Small intestine (tissue), 7 donors: ENCODE measurements at regions not wholly inside any gene's neighbourhood (a gene's known extent, or its start where the extent isn't known, plus 50 kb on each side); places are given as distances from the start of the nearest gene placed in this dataset.
A peak's percentile ranks its signal among the peaks of the same experiment; 100 is the strongest.

Experiments used
- DNase-seq, 2 donors: peaks; one replicate each; pipeline versions ENCODE4 v3.0.0 to v3.0.0-alpha.2; 2013
- FAIRE-seq: peaks from 2 replicates; lab custom pipeline; 2012; peaks lifted over from hg19 to GRCh38; lab: Jason Lieb, UNC
- H3K27ac ChIP-seq, 3 donors: one replicate each; pipeline ENCODE4 v1.5.1; 2013; ENCODE audit warnings: low read length in 2 of 3, mild to moderate bottlenecking in 2 of 3, control low read depth in 1 of 3, inconsistent platforms in 1 of 3, low read depth in 1 of 3, moderate library complexity in 1 of 3
- H3K27me3 ChIP-seq, 3 donors: one replicate each; pipeline ENCODE4 v1.6.1; 2013; ENCODE audit warnings: low read length in 3 of 3, inconsistent platforms in 1 of 3; ENCODE audit not compliant: control insufficient read depth in 3 of 3, insufficient read depth in 3 of 3
- H3K36me3 ChIP-seq, 3 donors: one replicate each; pipeline ENCODE4 v1.6.1; 2013; ENCODE audit warnings: low read length in 3 of 3, inconsistent platforms in 1 of 3, low read depth in 1 of 3, mild to moderate bottlenecking in 1 of 3, moderate library complexity in 1 of 3; ENCODE audit not compliant: control insufficient read depth in 3 of 3, insufficient read depth in 2 of 3
- H3K4me1 ChIP-seq, 3 donors: one replicate each; pipeline ENCODE4 v1.6.1; 2013; ENCODE audit warnings: low read length in 2 of 3, inconsistent platforms in 1 of 3, low read depth in 1 of 3, mild to moderate bottlenecking in 1 of 3, moderate library complexity in 1 of 3; ENCODE audit not compliant: control insufficient read depth in 3 of 3, insufficient read depth in 2 of 3
- H3K4me3 ChIP-seq, 3 donors: one replicate each; pipeline ENCODE4 v1.5.1; 2013; ENCODE audit warnings: low read length in 3 of 3, control low read depth in 1 of 3, inconsistent platforms in 1 of 3, low read depth in 1 of 3, mild to moderate bottlenecking in 1 of 3, moderate library complexity in 1 of 3
- H3K9me3 ChIP-seq, 2 donors: one replicate each; pipeline ENCODE4 v1.6.1; 2013; ENCODE audit warnings: low read depth in 1 of 2, low read length in 1 of 2; ENCODE audit not compliant: control insufficient read depth in 2 of 2, insufficient read depth in 1 of 2
- WGBS, 3 donors: extraction: QIAGEN DNeasy Blood & Tissue Kit; methylation state at CpG; one replicate each; pipeline ENCODE4 v1.1.7; 2013; 5-methylcytosine and 5-hydroxymethylcytosine counted together
- donor health status: healthy with polysubstance abuse.
- donor health status: control.
- donor health status: control.
- donor health status: Bipolar disorder and iron deficiency.
- donor health status: healthy.

DNA sequence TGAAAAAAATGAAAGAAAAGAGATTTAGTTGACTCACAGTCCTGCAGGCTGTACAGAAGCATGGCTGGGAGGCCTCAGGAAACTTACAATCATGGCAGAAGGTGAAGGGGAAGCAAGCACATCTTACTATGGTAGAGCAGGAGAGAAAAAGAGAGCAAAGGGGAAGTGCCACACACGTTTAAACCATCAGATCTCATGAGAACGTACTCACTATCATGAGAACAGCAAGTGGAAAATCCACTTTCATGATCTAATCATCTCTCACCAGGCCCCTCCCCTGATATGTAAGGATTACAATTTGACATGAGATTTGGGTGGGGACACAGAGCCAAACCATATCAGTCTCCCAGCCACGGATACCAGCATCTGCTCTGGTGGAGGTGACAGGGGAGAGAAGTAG, 50.8 kb upstream of the CPOX start:
- no peak for FAIRE-seq
- WGBS, 3 donors = 65 to 78% (median 71%) methylated on average over 3 of the region's 3 CpGs

DNA sequence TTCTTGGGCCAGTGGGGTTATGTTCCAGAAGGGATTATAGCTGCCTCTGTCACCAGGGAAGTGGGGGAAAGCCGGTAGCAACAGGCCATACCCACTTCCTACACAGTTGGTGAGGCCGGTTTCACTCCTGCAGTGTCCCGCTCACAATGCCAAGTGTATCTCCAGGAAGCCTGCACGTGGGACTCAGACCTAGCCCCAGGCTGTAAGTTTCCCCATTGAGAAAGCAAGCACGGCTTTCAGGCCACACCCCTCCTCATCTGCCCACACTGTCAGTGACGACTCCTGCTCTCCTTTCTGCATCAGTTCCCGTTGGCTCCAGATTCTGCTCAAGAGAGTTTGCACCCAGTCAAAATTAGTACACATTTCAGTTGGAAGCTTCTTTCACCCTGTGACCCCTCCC, 51.6 kb upstream of the CPOX start:
- H3K4me1 ChIP-seq = no peaks in the 10 kb centered on the region
- H3K27me3 ChIP-seq = no peaks in the 10 kb centered on the region
- H3K27ac ChIP-seq = no peak overlapping the region
- FAIRE-seq (no peak), DNase-seq (no peak)
- WGBS, 3 donors = 75 to 80% (median 79%) methylated on average over 7 of the region's 7 CpGs
- no peak overlapping the region for H3K4me3 ChIP-seq
- H3K36me3 ChIP-seq = no peaks in the 10 kb centered on the region
- no peaks in the 10 kb centered on the region for H3K9me3 ChIP-seq

More for the DNA sequence above, 50.8 kb upstream of the CPOX start:
- Histone ChIP-seq H3K4me1 (no peaks in the 10 kb centered on the region), H3K27me3 (no peaks in the 10 kb centered on the region), H3K4me3 (no peak overlapping the region), H3K9me3 (no peaks in the 10 kb centered on the region), H3K27ac (no peak overlapping the region), H3K36me3 (no peaks in the 10 kb centered on the region)
- DNase-seq = no peak

DNA sequence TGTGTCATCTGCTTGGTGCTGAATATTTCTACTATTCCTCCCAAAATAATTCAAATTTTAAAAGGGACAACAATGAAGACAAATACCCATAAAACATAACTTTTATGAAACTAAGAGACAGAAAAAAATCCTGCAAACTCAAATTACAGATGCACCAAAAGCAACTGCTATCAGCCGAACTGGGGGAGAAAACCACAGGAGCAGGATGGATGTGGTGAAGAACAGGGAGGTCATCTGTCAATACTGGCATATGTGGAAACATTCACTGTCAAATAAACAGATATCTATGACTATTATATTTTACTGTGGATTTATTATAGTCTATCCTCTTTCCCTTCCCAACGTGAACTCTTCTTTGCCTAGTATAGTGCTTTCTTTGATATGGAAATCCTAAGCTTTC, 53.3 kb upstream of the CPOX start:
- no peak for FAIRE-seq
- peaks cover 0 to 6% (median 0%) of the 10 kb centered on the region in 3 donors for H3K4me1 ChIP-seq
- no peaks in the 10 kb centered on the region for H3K36me3 ChIP-seq
- H3K9me3 ChIP-seq = no peaks in the 10 kb centered on the region
- H3K27ac ChIP-seq = no peak overlapping the region
- WGBS, 3 donors = 60 to 79% (median 66%) methylated on average over 2 of the region's 2 CpGs
- H3K27me3 ChIP-seq = no peaks in the 10 kb centered on the region
- H3K4me3 ChIP-seq = no peak overlapping the region
- DNase-seq = no peak

DNA sequence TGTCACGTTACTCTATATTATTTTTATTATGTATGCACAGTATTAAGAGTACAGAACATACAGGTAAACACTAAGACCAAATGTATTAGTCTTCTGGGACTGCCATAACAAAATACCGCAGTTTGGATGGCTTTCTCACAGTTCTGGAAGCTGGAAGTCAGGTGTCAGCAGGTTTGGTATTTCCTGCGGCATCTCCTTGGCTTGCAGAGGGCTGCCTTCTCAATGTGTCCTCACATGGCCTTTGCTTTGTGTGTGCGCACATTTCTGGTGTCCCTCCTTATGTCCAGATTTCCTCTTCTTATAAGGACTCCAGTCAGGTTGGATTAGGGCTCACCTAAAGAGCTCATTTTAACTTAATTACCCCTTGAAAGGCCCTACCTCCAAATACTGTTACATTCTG, 53.8 kb upstream of the CPOX start:
- no peaks in the 10 kb centered on the region for H3K36me3 ChIP-seq
- FAIRE-seq (no peak), DNase-seq (no peak)
- no peaks in the 10 kb centered on the region for H3K9me3 ChIP-seq
- H3K4me3 ChIP-seq = no peak overlapping the region
- WGBS, 3 donors = 67 to 83% (median 74%) methylated on average over 4 of the region's 4 CpGs
- peaks cover 0 to 7% (median 0%) of the 10 kb centered on the region in 3 donors for H3K4me1 ChIP-seq
- no peaks in the 10 kb centered on the region for H3K27me3 ChIP-seq
- no peak overlapping the region for H3K27ac ChIP-seq

DNA sequence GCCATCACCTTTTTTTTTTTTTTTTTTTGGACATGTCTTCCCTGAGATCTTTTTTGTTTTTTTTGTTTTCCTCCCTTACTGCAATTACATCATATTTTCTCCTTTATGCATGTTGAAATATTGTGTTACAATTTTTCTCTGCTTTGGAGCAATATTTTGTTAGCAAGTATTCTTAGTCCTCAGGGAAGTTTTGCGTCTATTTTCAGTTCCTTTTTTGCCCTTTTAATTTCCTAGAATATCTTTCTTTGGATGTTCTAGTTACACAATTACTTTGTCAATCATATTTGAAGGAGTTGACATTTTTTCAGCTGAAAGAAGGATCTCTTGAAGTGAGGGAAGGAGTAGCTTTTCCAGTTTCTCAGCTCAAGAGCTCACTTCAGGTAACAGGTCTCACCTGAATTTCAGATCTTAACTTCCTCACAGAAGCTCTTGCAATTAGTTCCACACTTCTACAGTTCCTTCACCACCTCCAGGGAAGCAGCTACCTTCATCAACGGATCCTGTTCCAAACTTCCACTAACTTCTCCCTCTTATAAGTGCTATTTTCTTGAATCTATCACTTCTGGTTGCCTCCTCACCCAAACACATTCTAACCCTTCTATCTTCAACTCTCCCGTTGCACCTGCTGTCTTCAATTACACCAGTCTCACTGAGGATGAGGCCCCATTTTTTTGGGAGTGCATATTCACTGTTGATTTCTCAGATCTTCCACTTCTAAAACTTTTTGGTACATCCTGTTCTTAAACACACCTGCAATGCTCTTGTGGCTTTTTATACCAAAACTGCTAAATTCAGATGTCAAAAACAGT, 57.8 kb upstream of the CPOX start:
- WGBS, 3 donors = 64 to 73% (median 70%) methylated on average over 3 of the region's 3 CpGs
- no peaks in the 10 kb centered on the region for H3K36me3 ChIP-seq
- H3K4me3 ChIP-seq = no peak overlapping the region
- no peaks in the 10 kb centered on the region for H3K27me3 ChIP-seq
- no peak for FAIRE-seq
- peaks cover 0 to 7% (median 0%) of the 10 kb centered on the region in 3 donors for H3K4me1 ChIP-seq
- H3K27ac ChIP-seq = no peak overlapping the region
- H3K9me3 ChIP-seq = no peaks in the 10 kb centered on the region
- DNase-seq = no peak

DNA sequence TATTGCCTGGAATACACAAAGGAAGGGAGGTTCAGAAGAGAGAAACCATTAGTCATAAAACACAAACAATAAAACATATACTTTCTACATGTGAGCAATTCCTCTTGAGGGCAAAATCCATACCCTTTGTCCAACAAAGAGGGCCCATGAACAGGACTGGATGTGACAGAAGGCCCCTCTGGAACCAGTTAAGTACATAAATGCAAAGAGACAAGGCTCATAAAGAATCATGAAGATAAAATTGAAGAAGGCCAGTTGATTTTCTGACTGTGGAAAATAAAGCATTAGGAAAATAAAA, 58.3 kb upstream of the CPOX start:
- H3K4me1 ChIP-seq = peaks cover 0 to 7% (median 0%) of the 10 kb centered on the region in 3 donors
- H3K27me3 ChIP-seq = no peaks in the 10 kb centered on the region
- no peak overlapping the region for H3K27ac ChIP-seq
- H3K4me3 ChIP-seq = no peak overlapping the region
- FAIRE-seq (no peak), DNase-seq (peak in 1 of 2 donors; percentile 23)
- no peaks in the 10 kb centered on the region for H3K36me3 ChIP-seq
- H3K9me3 ChIP-seq = no peaks in the 10 kb centered on the region

DNA sequence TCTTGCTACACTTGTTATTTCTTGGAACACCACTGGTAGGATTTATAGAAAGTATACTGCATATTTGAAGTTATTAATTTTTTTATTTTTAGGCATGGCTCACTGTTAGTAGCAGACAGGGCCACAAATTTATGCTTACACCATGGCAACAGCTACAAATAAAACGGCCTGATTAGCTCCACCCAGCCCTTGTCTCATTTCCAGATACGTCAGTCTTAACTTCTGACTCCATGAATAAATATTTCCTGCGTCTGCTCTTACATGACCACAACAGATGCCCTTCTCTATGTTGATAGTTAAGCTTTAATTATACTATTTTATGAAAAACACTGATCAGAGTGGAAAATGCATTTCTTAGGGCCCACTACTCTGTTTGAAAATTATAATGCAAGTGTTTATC, 62.3 kb upstream of the CPOX start:
- WGBS, 3 donors = 35 to 40% (median 38%) methylated on average over 3 of the region's 3 CpGs
- Histone ChIP-seq H3K4me3 (no peak overlapping the region), H3K4me1 (peaks cover 0 to 7% (median 0%) of the 10 kb centered on the region in 3 donors), H3K27me3 (peaks cover 0 to 7% (median 0%) of the 10 kb centered on the region in 3 donors), H3K9me3 (no peaks in the 10 kb centered on the region), H3K27ac (no peak overlapping the region), H3K36me3 (no peaks in the 10 kb centered on the region)
- FAIRE-seq = no peak
- no peak for DNase-seq

DNA sequence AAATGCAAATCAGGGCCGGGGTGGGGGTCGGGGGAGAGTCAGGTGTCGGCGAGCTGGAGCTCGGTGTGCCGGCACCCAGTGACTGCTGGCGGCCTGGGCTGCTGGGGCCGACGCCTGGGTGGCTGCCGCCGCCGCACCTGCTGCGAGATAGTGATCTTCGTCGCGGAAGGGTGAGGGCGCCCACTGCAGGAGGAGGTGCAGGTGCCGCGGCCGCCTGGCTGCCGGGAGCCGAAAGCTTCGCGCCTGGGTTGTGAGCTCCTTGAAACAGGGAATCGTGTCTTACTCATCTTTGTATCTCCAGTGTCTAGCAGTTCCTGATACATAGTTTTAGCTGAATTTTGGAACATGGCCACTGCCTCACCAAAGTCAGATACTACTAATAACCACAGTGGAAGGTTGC, 64.0 kb upstream of the CPOX start:
- no peak overlapping the region for H3K4me3 ChIP-seq
- H3K27me3 ChIP-seq = peaks cover 0 to 7% (median 0%) of the 10 kb centered on the region in 3 donors
- no peaks in the 10 kb centered on the region for H3K9me3 ChIP-seq
- H3K27ac ChIP-seq = no peak overlapping the region
- WGBS, 3 donors = 2 to 8% (median 4%) methylated on average over 22 to 25 of the region's 25 CpGs
- no peaks in the 10 kb centered on the region for H3K36me3 ChIP-seq
- no peaks in the 10 kb centered on the region for H3K4me1 ChIP-seq
- FAIRE-seq (no peak), DNase-seq (peak; percentile 55 to 64)

DNA sequence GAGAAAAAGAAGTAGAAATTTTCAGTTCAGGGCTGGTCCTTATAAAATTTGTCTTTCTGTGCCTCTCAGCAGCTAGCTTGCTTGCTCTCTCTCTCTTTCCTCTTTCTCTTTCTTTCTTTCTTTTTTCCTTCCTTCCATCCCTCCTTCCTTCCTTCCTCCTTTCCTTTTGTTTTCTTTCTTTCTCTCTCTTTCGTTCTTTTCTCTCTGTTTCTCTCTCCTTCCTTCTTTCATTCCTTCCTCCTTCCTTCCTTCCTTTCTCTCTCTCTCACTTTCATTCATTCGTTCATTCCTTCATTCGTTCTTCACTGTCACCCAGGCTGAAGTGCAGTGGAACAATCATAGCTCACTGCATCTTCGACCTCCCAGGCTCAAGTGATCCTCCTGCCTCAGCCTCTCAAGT, 69.3 kb upstream of the CPOX start:
- DNase-seq = no peak
- Histone ChIP-seq H3K27ac (no peak overlapping the region), H3K4me3 (no peak overlapping the region), H3K4me1 (no peaks in the 10 kb centered on the region), H3K9me3 (no peaks in the 10 kb centered on the region), H3K27me3 (peaks cover 0 to 3% (median 0%) of the 10 kb centered on the region in 3 donors), H3K36me3 (no peaks in the 10 kb centered on the region)
- WGBS, 3 donors = 70 to 79% (median 77%) methylated on average over 4 of the region's 4 CpGs
- no peak for FAIRE-seq
